Pancreas (tissue), 10 donors: ENCODE measurements at regions not wholly inside any gene's neighbourhood (a gene's known extent, or its start where the extent isn't known, plus 50 kb on each side); places are given as distances from the start of the nearest gene placed in this dataset.
A peak's percentile ranks its signal among the peaks of the same experiment; 100 is the strongest.

Source experiments
- ATAC-seq, 4 donors: fragments of 200-7000 bp; cut with Tn5 transposase; one replicate each; pipeline versions ENCODE4 v1.8.0 to v1.9.1; 2020; ENCODE audit warnings: mild to moderate bottlenecking in 4 of 4, moderate library complexity in 4 of 4
- DNase-seq, 6 donors: peaks; one replicate each; pipeline ENCODE4 v3.0.0-alpha.2; 2020
- FAIRE-seq: peaks from 2 replicates; lab custom pipeline; 2012; peaks lifted over from hg19 to GRCh38; lab: Jason Lieb, UNC
- H3K27ac ChIP-seq, 4 donors: fragments of 200-600 bp; sonication (generic); 1 replicate in 3 of 4; 2 replicates in 1 of 4; pipeline versions ENCODE4 v1.5.0 to v1.8.0; 2020
- H3K27me3 ChIP-seq, 4 donors: fragments of 200-600 bp; one replicate each; pipeline ENCODE4 v1.8.0; 2021
- H3K36me3 ChIP-seq, 3 donors: fragments of 200-600 bp; sonication (generic) in 1 of 3; one replicate each; pipeline versions ENCODE4 v1.5.0 to v1.8.0; 2020 to 2021
- H3K4me1 ChIP-seq, 3 donors: fragments of 200-600 bp; one replicate each; pipeline ENCODE4 v1.8.0; 2021
- H3K4me3 ChIP-seq, 4 donors: fragments of 200-600 bp; sonication (generic) in 2 of 4; one replicate each; pipeline versions ENCODE4 v1.5.0 to v1.8.0; 2020 to 2021
- H3K9me3 ChIP-seq, 4 donors: fragments of 200-600 bp; one replicate each; pipeline ENCODE4 v1.8.0; 2021
- WGBS, 2 donors: extraction: QIAGEN DNeasy Blood & Tissue Kit; methylation state at CpG; one replicate each; pipeline ENCODE4 v1.1.7; 2013; 5-methylcytosine and 5-hydroxymethylcytosine counted together
- intact Hi-C, 3 donors: fragments of 100-400 bp; cut with DNase I; formaldehyde crosslinking; loops; one replicate each; pipeline versions ENCODE4 v1.11.1 to v1.14.2; 2022
- TF ChIP-seq, protein P1 (sequence below), 4 donors: fragments of 200-600 bp; sonication (generic) in 3 of 4; IDR thresholded peaks; one replicate each; pipeline versions ENCODE4 v1.5.0 to v1.8.0; 2021; ENCODE audit warnings: antibody characterized with exemption in 4 of 4
- donor health status: healthy with polysubstance abuse.
- donor health status: DM: no; HTN: no; CAD: no; lungs with moderate emphysema.
- donor health status: DM: no; HTN: no; CAD: no.
- donor health status: control.
- donor health status: control.
- donor health status: Bipolar disorder and iron deficiency.
- donor health status: DM: yes; HTN: yes; CAD: no.
- donor health status: DM: no; HTN: no; CAD: no.
- donor health status: DM: no; HTN: no; CAD: no.
- donor health status: DM: yes; HTN: yes; CAD: no.

DNA sequence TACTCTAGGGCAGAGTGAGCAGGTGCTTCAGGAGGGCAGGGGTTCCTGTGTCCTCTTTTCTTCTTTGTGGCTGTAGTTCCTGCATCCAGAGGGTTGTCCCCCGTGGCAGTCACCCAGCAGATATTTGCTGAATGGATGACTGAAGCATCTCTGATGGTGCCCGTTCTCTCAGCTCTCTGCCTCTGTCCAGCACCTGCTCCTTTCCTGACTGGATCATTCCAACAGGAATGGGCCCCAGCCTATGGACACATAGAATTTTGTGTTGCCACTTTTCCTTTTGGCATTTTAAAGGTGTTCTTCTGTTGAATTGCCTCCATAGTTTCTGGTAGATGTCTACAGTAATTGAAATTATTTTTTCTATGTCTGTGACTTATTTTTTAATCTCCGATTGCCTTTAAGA, 372.5 kb upstream of the C1orf174 start:
- Histone ChIP-seq H3K27me3 (peaks cover 0 to 5% (median 0%) of the 10 kb centered on the region in 4 donors), H3K4me1 (no peaks in the 10 kb centered on the region), H3K9me3 (no peaks in the 10 kb centered on the region), H3K36me3 (no peaks in the 10 kb centered on the region), H3K27ac (no peak overlapping the region), H3K4me3 (no peak overlapping the region)
- no peak for DNase-seq
- ATAC-seq = no peak
- intact Hi-C loops = no loop called here
- WGBS, 2 donors = 42 to 49% methylated on average over 3 of the region's 3 CpGs
- TF ChIP-seq, protein P1, sequence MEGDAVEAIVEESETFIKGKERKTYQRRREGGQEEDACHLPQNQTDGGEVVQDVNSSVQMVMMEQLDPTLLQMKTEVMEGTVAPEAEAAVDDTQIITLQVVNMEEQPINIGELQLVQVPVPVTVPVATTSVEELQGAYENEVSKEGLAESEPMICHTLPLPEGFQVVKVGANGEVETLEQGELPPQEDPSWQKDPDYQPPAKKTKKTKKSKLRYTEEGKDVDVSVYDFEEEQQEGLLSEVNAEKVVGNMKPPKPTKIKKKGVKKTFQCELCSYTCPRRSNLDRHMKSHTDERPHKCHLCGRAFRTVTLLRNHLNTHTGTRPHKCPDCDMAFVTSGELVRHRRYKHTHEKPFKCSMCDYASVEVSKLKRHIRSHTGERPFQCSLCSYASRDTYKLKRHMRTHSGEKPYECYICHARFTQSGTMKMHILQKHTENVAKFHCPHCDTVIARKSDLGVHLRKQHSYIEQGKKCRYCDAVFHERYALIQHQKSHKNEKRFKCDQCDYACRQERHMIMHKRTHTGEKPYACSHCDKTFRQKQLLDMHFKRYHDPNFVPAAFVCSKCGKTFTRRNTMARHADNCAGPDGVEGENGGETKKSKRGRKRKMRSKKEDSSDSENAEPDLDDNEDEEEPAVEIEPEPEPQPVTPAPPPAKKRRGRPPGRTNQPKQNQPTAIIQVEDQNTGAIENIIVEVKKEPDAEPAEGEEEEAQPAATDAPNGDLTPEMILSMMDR (IDR thresholded peaks at IDR 0.05) = no peak
- no peak for FAIRE-seq

DNA sequence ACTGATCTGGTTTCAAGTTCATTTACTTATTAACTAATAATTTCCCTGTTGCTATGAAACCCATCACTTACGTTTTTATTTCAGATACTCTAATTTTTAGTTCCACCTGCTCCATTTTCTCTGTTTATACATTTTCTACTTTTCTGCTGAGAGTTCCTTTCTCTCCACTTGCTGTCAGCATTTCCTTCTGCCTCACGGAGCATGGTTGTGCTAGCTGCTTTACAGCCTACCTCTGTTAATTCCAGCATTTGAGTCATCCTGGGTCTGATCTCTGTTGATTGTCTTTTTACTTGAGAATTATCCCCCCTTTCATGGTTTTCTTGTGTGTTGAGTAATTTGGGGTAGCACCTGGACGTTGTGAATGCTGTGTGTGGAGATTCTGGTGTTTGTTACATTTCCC, 373.2 kb upstream of the C1orf174 start:
- no peak for DNase-seq
- intact Hi-C loops = no loop called here
- no peaks in the 10 kb centered on the region for H3K9me3 ChIP-seq
- TF ChIP-seq, protein P1 (IDR thresholded peaks at IDR 0.05) = no peak
- H3K27ac ChIP-seq = no peak overlapping the region
- no peaks in the 10 kb centered on the region for H3K36me3 ChIP-seq
- FAIRE-seq = no peak
- H3K4me1 ChIP-seq = no peaks in the 10 kb centered on the region
- WGBS, 2 donors = 30 to 44% methylated on average over 3 of the region's 3 CpGs
- no peak overlapping the region for H3K4me3 ChIP-seq
- peaks cover 0 to 5% (median 0%) of the 10 kb centered on the region in 4 donors for H3K27me3 ChIP-seq
- peak in 2 of 4 donors; percentile 48 to 70 for ATAC-seq

DNA sequence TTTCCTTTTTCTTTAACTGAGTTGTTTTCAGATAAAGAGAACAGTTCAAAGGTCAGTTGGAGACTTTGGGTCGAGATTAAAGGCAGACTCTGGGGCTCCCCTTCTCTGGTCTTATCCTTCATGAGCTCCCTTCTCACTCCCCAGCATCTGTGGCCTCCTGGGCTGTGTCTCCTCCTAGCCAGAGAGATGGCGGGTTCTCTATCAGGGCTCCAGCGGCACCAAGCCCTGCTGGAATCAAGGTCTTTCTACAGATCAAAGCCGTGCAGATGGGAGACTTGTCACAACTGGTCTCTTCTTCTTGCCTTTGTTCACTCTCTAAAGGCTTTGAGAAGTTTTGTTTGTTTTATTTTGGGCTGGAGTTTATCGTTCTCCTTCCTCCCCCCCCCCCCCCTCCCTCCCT, 373.7 kb upstream of the C1orf174 start:
- no peaks in the 10 kb centered on the region for H3K4me1 ChIP-seq
- no peaks in the 10 kb centered on the region for H3K9me3 ChIP-seq
- H3K4me3 ChIP-seq = no peak overlapping the region
- peak in 1 of 4 donors; percentile 29 for ATAC-seq
- peaks cover 0 to 5% (median 0%) of the 10 kb centered on the region in 4 donors for H3K27me3 ChIP-seq
- no peak overlapping the region for H3K27ac ChIP-seq
- no peak for DNase-seq
- TF ChIP-seq, protein P1 (IDR thresholded peaks at IDR 0.05) = no peak
- no peaks in the 10 kb centered on the region for H3K36me3 ChIP-seq
- intact Hi-C loops = no loop called here
- 30 to 35% methylated on average over 5 of the region's 5 CpGs for WGBS, 2 donors
- no peak for FAIRE-seq

DNA sequence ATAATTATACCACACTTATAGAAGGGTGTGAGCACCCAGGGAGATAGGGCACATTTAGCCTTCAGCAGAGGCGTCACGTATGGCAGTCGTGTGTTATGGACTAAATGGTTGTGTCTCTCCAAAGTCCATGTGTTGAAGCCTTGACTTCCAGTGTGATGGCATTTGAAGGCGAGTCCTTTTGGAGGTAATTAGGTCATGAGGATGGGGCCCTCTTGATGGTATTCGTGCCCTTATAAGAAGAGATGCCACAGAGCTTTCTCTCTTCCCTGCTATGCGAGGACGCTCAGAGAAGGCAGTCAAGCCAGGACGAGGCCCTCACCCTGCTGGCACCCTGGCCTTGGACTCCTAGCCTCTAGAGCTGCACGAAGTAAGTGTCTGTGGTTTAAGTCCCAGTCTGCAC, 375.0 kb upstream of the C1orf174 start:
- ATAC-seq (no peak), FAIRE-seq (no peak), DNase-seq (no peak)
- WGBS, 2 donors = 75 to 87% methylated on average over 9 of the region's 9 CpGs
- H3K4me1 ChIP-seq = no peaks in the 10 kb centered on the region
- no peaks in the 10 kb centered on the region for H3K36me3 ChIP-seq
- H3K9me3 ChIP-seq = no peaks in the 10 kb centered on the region
- no peak overlapping the region for H3K27ac ChIP-seq
- TF ChIP-seq, protein P1 (IDR thresholded peaks at IDR 0.05) = no peak
- H3K4me3 ChIP-seq = no peak overlapping the region
- peaks cover 0 to 5% (median 0%) of the 10 kb centered on the region in 4 donors for H3K27me3 ChIP-seq
- intact Hi-C loops = no loop called here

DNA sequence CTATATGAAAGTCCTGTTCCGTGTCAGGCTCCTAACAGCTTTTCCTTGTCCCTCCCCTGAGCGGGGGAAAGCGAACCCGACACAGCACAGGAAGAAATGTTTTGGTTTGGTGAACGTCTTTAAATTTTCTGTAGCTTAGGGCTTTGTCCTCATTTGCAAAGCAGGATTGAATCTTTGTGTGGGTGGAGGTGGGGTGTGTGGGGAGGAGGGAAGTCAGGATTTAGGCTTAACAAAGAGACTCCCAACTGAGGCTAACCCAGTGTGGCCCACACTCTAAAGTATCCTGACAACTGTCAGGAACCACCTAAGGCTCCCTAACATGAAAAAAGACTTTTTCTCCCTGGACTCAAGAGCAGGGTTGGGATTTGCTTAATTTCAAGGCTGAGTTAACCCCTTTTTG, 376.2 kb upstream of the C1orf174 start:
- TF ChIP-seq, protein P1 (IDR thresholded peaks at IDR 0.05) = no peak
- ATAC-seq (no peak), DNase-seq (no peak), FAIRE-seq (no peak)
- WGBS, 2 donors = 35 to 42% methylated on average over 5 of the region's 5 CpGs
- H3K27me3 ChIP-seq = peaks cover 0 to 5% (median 0%) of the 10 kb centered on the region in 4 donors
- no peaks in the 10 kb centered on the region for H3K36me3 ChIP-seq
- H3K9me3 ChIP-seq = no peaks in the 10 kb centered on the region
- H3K4me3 ChIP-seq = no peak overlapping the region
- no peaks in the 10 kb centered on the region for H3K4me1 ChIP-seq
- intact Hi-C loops = no loop called here
- no peak overlapping the region for H3K27ac ChIP-seq
